Left lung (tissue), 4 donors: ENCODE measurements at regions not wholly inside any gene's neighbourhood (a gene's known extent, or its start where the extent isn't known, plus 50 kb on each side); places are given as distances from the start of the nearest gene placed in this dataset.

Experiments used
- ATAC-seq: fragments of 200-7000 bp; cut with Tn5 transposase; one replicate; pipeline ENCODE4 v1.9.1; 2020; ENCODE audit warnings: moderate library complexity
- DNase-seq, 4 donors: peaks; one replicate each; pipeline ENCODE4 v3.0.0-alpha.2; 2013 to 2020
- H3K27ac ChIP-seq, 2 donors: fragments of 200-600 bp; sonication (generic) in 1 of 2; one replicate each; pipeline versions ENCODE4 v1.5.0 to v1.8.0; 2020 to 2021
- H3K27me3 ChIP-seq, 2 donors: fragments of 200-600 bp; sonication (generic) in 1 of 2; one replicate each; pipeline versions ENCODE4 v1.5.0 to v1.8.0; 2020 to 2021
- H3K36me3 ChIP-seq, 2 donors: fragments of 200-600 bp; sonication (generic) in 1 of 2; one replicate each; pipeline versions ENCODE4 v1.5.0 to v1.8.0; 2020 to 2021
- H3K4me1 ChIP-seq, 2 donors: fragments of 200-600 bp; one replicate each; pipeline ENCODE4 v1.8.0; 2021
- H3K4me3 ChIP-seq, 2 donors: fragments of 200-600 bp; sonication (generic) in 1 of 2; one replicate each; pipeline versions ENCODE4 v1.5.0 to v1.8.0; 2020 to 2021; ENCODE audit warnings: mild to moderate bottlenecking in 1 of 2
- H3K9me3 ChIP-seq, 2 donors: fragments of 200-600 bp; sonication (generic) in 1 of 2; one replicate each; pipeline versions ENCODE4 v1.5.0 to v1.8.0; 2020 to 2021
- intact Hi-C, 2 donors: fragments of 100-400 bp; cut with DNase I; formaldehyde crosslinking; loops; one replicate each; pipeline versions ENCODE4 v1.11.2 to v1.14.2; 2022
- TF ChIP-seq, protein P1 (sequence below), 2 donors: fragments of 200-600 bp; sonication (generic) in 1 of 2; IDR thresholded peaks; one replicate each; pipeline versions ENCODE4 v1.5.0 to v1.8.0; 2021; ENCODE audit warnings: antibody characterized with exemption in 2 of 2
- donor health status: DM: no; HTN: yes; CAD: no.
- donor health status: DM: no; HTN: no; CAD: no.

DNA sequence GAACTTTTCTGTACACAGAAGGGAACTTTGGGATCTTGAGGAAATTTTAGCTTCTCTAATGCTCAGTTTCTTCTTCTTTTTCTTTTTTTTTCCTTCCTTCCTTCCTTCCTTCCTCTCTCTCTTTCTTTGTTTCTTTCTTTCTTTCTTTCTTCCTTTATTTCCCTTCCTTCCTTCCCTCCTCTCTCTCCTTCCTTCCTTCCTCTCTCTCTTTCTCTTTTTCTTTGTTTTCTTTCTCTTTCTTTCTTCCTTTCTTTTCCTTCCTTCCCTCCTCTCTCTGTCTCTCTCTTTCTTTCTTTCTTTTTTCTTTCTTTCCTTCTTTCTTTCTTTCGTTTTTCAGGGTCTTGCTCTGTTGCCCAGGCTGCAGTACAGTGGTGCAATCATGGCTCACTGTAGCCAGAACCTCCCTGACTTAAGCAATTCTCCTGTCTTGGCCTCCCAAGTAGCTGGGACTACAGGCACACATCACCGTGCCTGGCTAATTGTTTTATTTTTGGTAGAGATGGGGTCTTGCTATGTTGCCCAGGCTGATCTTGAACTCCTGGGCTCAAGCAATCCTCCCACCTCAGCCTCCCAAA is 58.6 kb upstream of the SDK1 start:
- Histone ChIP-seq H3K4me3 (no peak overlapping the region), H3K9me3 (peaks cover 0 to 4% of the 10 kb centered on the region in 2 donors), H3K27me3 (no peaks in the 10 kb centered on the region), H3K27ac (no peak overlapping the region), H3K36me3 (no peaks in the 10 kb centered on the region), H3K4me1 (no peaks in the 10 kb centered on the region)
- no peak for DNase-seq
- TF ChIP-seq, protein P1, sequence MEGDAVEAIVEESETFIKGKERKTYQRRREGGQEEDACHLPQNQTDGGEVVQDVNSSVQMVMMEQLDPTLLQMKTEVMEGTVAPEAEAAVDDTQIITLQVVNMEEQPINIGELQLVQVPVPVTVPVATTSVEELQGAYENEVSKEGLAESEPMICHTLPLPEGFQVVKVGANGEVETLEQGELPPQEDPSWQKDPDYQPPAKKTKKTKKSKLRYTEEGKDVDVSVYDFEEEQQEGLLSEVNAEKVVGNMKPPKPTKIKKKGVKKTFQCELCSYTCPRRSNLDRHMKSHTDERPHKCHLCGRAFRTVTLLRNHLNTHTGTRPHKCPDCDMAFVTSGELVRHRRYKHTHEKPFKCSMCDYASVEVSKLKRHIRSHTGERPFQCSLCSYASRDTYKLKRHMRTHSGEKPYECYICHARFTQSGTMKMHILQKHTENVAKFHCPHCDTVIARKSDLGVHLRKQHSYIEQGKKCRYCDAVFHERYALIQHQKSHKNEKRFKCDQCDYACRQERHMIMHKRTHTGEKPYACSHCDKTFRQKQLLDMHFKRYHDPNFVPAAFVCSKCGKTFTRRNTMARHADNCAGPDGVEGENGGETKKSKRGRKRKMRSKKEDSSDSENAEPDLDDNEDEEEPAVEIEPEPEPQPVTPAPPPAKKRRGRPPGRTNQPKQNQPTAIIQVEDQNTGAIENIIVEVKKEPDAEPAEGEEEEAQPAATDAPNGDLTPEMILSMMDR (IDR thresholded peaks at IDR 0.05) = no peak
- no peak for ATAC-seq
- intact Hi-C loops = no loop called here

DNA sequence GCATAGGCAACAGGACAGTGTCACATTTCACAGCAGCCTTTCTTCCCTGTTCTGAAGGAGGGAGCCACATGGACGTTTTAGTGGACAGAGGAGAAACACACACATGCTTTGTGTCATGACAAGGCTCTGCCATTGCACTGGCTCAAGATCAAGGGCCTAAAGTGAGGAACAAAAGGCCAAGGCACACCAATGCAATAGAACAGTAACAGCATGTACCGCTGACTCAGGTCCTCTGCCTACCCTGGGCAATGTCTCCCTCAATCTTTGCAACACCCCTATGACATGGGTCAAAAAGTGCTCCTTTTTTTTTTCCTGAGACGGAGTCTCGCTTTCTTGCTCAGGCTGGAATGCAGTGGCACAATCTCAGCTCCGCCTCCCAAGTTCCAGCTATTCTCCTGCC is 57.8 kb upstream of the SDK1 start:
- Histone ChIP-seq H3K4me1 (no peaks in the 10 kb centered on the region), H3K27ac (no peak overlapping the region), H3K4me3 (no peak overlapping the region), H3K27me3 (no peaks in the 10 kb centered on the region), H3K9me3 (peaks cover 0 to 4% of the 10 kb centered on the region in 2 donors), H3K36me3 (no peaks in the 10 kb centered on the region)
- no peak for ATAC-seq
- TF ChIP-seq, protein P1 (IDR thresholded peaks at IDR 0.05) = no peak
- DNase-seq = no peak
- intact Hi-C loops = no loop called here

DNA sequence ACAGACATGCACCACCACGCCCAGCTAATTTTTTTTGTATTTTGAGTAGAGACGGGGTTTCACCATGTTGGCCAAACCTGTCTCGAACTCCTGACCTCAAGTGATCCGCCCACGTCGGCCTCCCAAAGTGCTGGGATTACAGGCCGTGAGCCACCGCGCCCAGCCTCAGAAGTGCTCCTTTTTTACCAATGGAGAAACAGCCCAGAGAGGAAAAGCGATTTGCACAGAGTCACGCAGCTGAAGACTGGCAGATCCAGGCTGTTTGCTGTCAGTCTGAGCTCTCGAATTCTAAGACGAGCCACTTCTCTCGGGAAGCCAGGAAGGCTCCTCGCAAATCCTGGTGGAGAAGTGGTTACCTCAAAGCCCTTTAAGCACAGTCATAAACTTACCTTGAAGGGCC is 57.4 kb upstream of the SDK1 start:
- no peak overlapping the region for H3K4me3 ChIP-seq
- no peaks in the 10 kb centered on the region for H3K4me1 ChIP-seq
- peaks cover 0 to 4% of the 10 kb centered on the region in 2 donors for H3K9me3 ChIP-seq
- ATAC-seq (no peak), DNase-seq (no peak)
- no peaks in the 10 kb centered on the region for H3K36me3 ChIP-seq
- TF ChIP-seq, protein P1 (IDR thresholded peaks at IDR 0.05) = no peak
- no peaks in the 10 kb centered on the region for H3K27me3 ChIP-seq
- intact Hi-C loops = no loop called here
- H3K27ac ChIP-seq = no peak overlapping the region

DNA sequence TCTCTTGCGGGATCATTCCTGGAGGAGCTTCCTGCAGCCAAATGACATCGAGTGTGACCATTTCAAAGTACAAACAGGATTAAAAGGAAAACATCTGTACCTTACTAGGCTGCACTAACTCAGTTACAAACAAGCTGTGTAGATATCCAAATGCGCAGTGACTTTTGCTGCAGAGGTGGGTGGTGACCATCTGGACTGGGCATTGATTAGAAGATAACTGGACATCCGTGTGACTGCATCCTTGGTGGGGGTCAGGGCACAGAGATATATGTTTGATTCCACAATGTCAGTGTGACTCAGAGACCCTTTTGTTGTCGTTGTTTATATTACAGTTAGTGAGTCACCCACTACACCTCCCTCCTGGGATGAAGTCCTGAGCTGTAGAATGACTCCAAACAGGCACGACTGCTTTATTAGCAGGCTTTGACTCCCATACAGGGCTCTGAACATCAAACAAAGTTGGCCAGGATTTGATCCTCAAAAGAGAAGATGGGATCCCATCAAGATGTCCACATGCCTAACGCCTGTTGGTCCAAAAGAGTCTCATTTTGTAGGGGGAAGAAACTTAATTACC is 56.7 kb upstream of the SDK1 start:
- TF ChIP-seq, protein P1 (IDR thresholded peaks at IDR 0.05) = no peak
- no peaks in the 10 kb centered on the region for H3K4me1 ChIP-seq
- no peak overlapping the region for H3K4me3 ChIP-seq
- ATAC-seq (no peak), DNase-seq (no peak)
- no peaks in the 10 kb centered on the region for H3K36me3 ChIP-seq
- intact Hi-C loops = no loop called here
- peaks cover 0 to 4% of the 10 kb centered on the region in 2 donors for H3K9me3 ChIP-seq
- H3K27ac ChIP-seq = no peak overlapping the region
- H3K27me3 ChIP-seq = no peaks in the 10 kb centered on the region

DNA sequence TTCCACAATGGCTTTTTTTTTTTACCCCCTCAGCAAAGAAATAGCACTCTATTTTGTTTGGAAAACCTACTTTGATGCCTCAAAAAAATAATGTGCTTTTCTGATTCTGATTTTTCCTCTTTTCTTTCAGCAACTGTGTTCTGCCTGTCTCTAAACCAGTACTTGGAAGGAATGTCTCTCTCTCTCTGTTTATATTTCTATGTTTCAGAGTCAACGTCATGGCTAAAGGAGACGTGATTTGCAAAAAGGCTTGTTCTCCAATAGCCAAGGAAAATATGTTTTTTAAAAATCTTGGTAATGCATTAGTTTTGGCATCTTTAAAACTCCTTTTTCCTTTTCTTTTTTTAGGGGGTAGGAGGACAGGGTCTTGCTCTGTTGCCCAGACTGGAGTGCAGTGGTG is 56.0 kb upstream of the SDK1 start:
- Histone ChIP-seq H3K4me3 (no peak overlapping the region), H3K27ac (no peak overlapping the region), H3K9me3 (peaks cover 0 to 4% of the 10 kb centered on the region in 2 donors), H3K27me3 (no peaks in the 10 kb centered on the region), H3K4me1 (no peaks in the 10 kb centered on the region), H3K36me3 (no peaks in the 10 kb centered on the region)
- DNase-seq (no peak), ATAC-seq (no peak)
- intact Hi-C loops = no loop called here
- TF ChIP-seq, protein P1 (IDR thresholded peaks at IDR 0.05) = no peak
